ENCODE measurements at regions not wholly inside any gene's neighbourhood (a gene's known extent, or its start where the extent isn't known, plus 50 kb on each side); places are given as distances from the start of the nearest gene placed in this dataset.
"Not testable (repeated sequence)": the region's sequence is repeated elsewhere in the genome, so short reads cannot be mapped to it uniquely, and the experiment has no call there.

- no peaks in the 10 kb centered on the region for H3K4me1 ChIP-seq (ENCODE audit: control insufficient read depth, extremely low read depth, insufficient read depth, low read length)
- H3K36me3 ChIP-seq (ENCODE audit: control insufficient read depth in 2 of 2, extremely low read depth in 1 of 2, insufficient read depth in 2 of 2, low read length in 2 of 2), result no peaks in the 10 kb centered on the region
- H3K27me3 ChIP-seq (ENCODE audit: control insufficient read depth, extremely low read depth, insufficient read depth, low read length), result no peaks in the 10 kb centered on the region
- FAIRE-seq (no peak), DNase-seq (ENCODE audit: low read depth, low spot score) (no peak)
- no peak for TF ChIP-seq EZH2 (IDR thresholded peaks at IDR 0.05; ENCODE audit: low read length)
- no peak for TF ChIP-seq CTCF (optimal IDR thresholded peaks at IDR 0.05 in 1 of 3, IDR thresholded peaks at IDR 0.05 in 1 of 3, conservative IDR thresholded peaks at IDR 0.05 in 1 of 3; ENCODE audit: extremely low read depth in 1 of 3, insufficient read depth in 2 of 3, low read length in 3 of 3)
- H3K79me2 ChIP-seq (ENCODE audit: control insufficient read depth, insufficient read depth, low read length), result no peaks in the 10 kb centered on the region
- no peak overlapping the region for H3K4me2 ChIP-seq (ENCODE audit: control insufficient read depth, extremely low read depth, insufficient read depth, low read depth, low read length)
- H3K27ac ChIP-seq (ENCODE audit: control insufficient read depth, insufficient read depth, low read length), result no peak overlapping the region
- no peaks in the 10 kb centered on the region for H4K20me1 ChIP-seq (ENCODE audit: control insufficient read depth, extremely low read depth, insufficient read depth, low read length)
- dilution Hi-C loops (cut with MboI; ENCODE audit: extremely low pct_ligation_motif_present, low sequenced_read_pairs), result no loop called here
- H3K4me3 ChIP-seq (ENCODE audit: control insufficient read depth in 2 of 3, extremely low read depth in 1 of 3, insufficient read depth in 2 of 3, low read depth in 1 of 3, low read length in 3 of 3), result no peak overlapping the region
- no peak overlapping the region for H3K9ac ChIP-seq (ENCODE audit: control insufficient read depth, extremely low read depth, insufficient read depth, low read length)
- peaks cover 20% of the 10 kb centered on the region for H3K9me3 ChIP-seq (ENCODE audit: control insufficient read depth, low read depth, low read length)
- no peaks in the 10 kb centered on the region for H3K9me1 ChIP-seq (ENCODE audit: control insufficient read depth, extremely low read depth, insufficient read depth, low read length)
- no peak overlapping the region for H2AFZ ChIP-seq (ENCODE audit: control insufficient read depth, low read length)
These were observed 1090.5 kb downstream of the RPIA start for GRCh38 chr2:89781962-89782361.

- H3K27ac ChIP-seq (ENCODE audit: control insufficient read depth, insufficient read depth, low read length), result no peak overlapping the region
- H3K9ac ChIP-seq (ENCODE audit: control insufficient read depth, extremely low read depth, insufficient read depth, low read length), result no peak overlapping the region
- H3K4me2 ChIP-seq (ENCODE audit: control insufficient read depth, extremely low read depth, insufficient read depth, low read depth, low read length), result no peak overlapping the region
- no peaks in the 10 kb centered on the region for H4K20me1 ChIP-seq (ENCODE audit: control insufficient read depth, extremely low read depth, insufficient read depth, low read length)
- H3K4me1 ChIP-seq (ENCODE audit: control insufficient read depth, extremely low read depth, insufficient read depth, low read length), result no peaks in the 10 kb centered on the region
- dilution Hi-C loops (cut with MboI; ENCODE audit: extremely low pct_ligation_motif_present, low sequenced_read_pairs), result no loop called here
- DNase-seq (ENCODE audit: low read depth, low spot score), result no peak
- H3K36me3 ChIP-seq (ENCODE audit: control insufficient read depth in 2 of 2, extremely low read depth in 1 of 2, insufficient read depth in 2 of 2, low read length in 2 of 2), result no peaks in the 10 kb centered on the region
- no peak for FAIRE-seq
- H3K9me3 ChIP-seq (ENCODE audit: control insufficient read depth, low read depth, low read length), result peaks cover 13% of the 10 kb centered on the region
- no peak overlapping the region for H2AFZ ChIP-seq (ENCODE audit: control insufficient read depth, low read length)
- no peaks in the 10 kb centered on the region for H3K27me3 ChIP-seq (ENCODE audit: control insufficient read depth, extremely low read depth, insufficient read depth, low read length)
- no peak for TF ChIP-seq CTCF (optimal IDR thresholded peaks at IDR 0.05 in 1 of 3, IDR thresholded peaks at IDR 0.05 in 1 of 3, conservative IDR thresholded peaks at IDR 0.05 in 1 of 3; ENCODE audit: extremely low read depth in 1 of 3, insufficient read depth in 2 of 3, low read length in 3 of 3)
- TF ChIP-seq EZH2 (IDR thresholded peaks at IDR 0.05; ENCODE audit: low read length), result no peak
- H3K4me3 ChIP-seq (ENCODE audit: control insufficient read depth in 2 of 3, extremely low read depth in 1 of 3, insufficient read depth in 2 of 3, low read depth in 1 of 3, low read length in 3 of 3), result no peak overlapping the region
- H3K9me1 ChIP-seq (ENCODE audit: control insufficient read depth, extremely low read depth, insufficient read depth, low read length), result no peaks in the 10 kb centered on the region
- H3K79me2 ChIP-seq (ENCODE audit: control insufficient read depth, insufficient read depth, low read length), result no peaks in the 10 kb centered on the region
These were observed 1093.5 kb downstream of the RPIA start for GRCh38 chr2:89784960-89785359.

- peaks cover 12% of the 10 kb centered on the region for H3K9me3 ChIP-seq (ENCODE audit: control insufficient read depth, low read depth, low read length)
- FAIRE-seq; H3K9me1 ChIP-seq (ENCODE audit: control insufficient read depth, extremely low read depth, insufficient read depth, low read length): not testable (repeated sequence)
These were observed 1094.1 kb downstream of the RPIA start for GRCh38 chr2:89785528-89785927.

GRCh38 chr2:89786642-89787041 lies 1095.2 kb downstream of the RPIA start:
- H3K4me2 ChIP-seq (ENCODE audit: control insufficient read depth, extremely low read depth, insufficient read depth, low read depth, low read length); H4K20me1 ChIP-seq (ENCODE audit: control insufficient read depth, extremely low read depth, insufficient read depth, low read length); H3K9me1 ChIP-seq (ENCODE audit: control insufficient read depth, extremely low read depth, insufficient read depth, low read length); H3K9me3 ChIP-seq (ENCODE audit: control insufficient read depth, low read depth, low read length); dilution Hi-C loops (cut with MboI; ENCODE audit: extremely low pct_ligation_motif_present, low sequenced_read_pairs); H3K79me2 ChIP-seq (ENCODE audit: control insufficient read depth, insufficient read depth, low read length); H3K4me1 ChIP-seq (ENCODE audit: control insufficient read depth, extremely low read depth, insufficient read depth, low read length); FAIRE-seq; H3K4me3 ChIP-seq (ENCODE audit: control insufficient read depth in 2 of 3, extremely low read depth in 1 of 3, insufficient read depth in 2 of 3, low read depth in 1 of 3, low read length in 3 of 3); H3K27me3 ChIP-seq (ENCODE audit: control insufficient read depth, extremely low read depth, insufficient read depth, low read length); H2AFZ ChIP-seq (ENCODE audit: control insufficient read depth, low read length); H3K9ac ChIP-seq (ENCODE audit: control insufficient read depth, extremely low read depth, insufficient read depth, low read length); H3K27ac ChIP-seq (ENCODE audit: control insufficient read depth, insufficient read depth, low read length); DNase-seq (ENCODE audit: low read depth, low spot score); H3K36me3 ChIP-seq (ENCODE audit: control insufficient read depth in 2 of 2, extremely low read depth in 1 of 2, insufficient read depth in 2 of 2, low read length in 2 of 2): not testable (repeated sequence)

More at GRCh38 chr2:89785528-89785927, 1094.1 kb downstream of the RPIA start:
- H3K79me2 ChIP-seq (ENCODE audit: control insufficient read depth, insufficient read depth, low read length); H3K27ac ChIP-seq (ENCODE audit: control insufficient read depth, insufficient read depth, low read length); DNase-seq (ENCODE audit: low read depth, low spot score); H3K4me3 ChIP-seq (ENCODE audit: control insufficient read depth in 2 of 3, extremely low read depth in 1 of 3, insufficient read depth in 2 of 3, low read depth in 1 of 3, low read length in 3 of 3); H3K9ac ChIP-seq (ENCODE audit: control insufficient read depth, extremely low read depth, insufficient read depth, low read length); H3K4me1 ChIP-seq (ENCODE audit: control insufficient read depth, extremely low read depth, insufficient read depth, low read length); H3K4me2 ChIP-seq (ENCODE audit: control insufficient read depth, extremely low read depth, insufficient read depth, low read depth, low read length); H4K20me1 ChIP-seq (ENCODE audit: control insufficient read depth, extremely low read depth, insufficient read depth, low read length); H3K27me3 ChIP-seq (ENCODE audit: control insufficient read depth, extremely low read depth, insufficient read depth, low read length); H2AFZ ChIP-seq (ENCODE audit: control insufficient read depth, low read length); dilution Hi-C loops (cut with MboI; ENCODE audit: extremely low pct_ligation_motif_present, low sequenced_read_pairs); H3K36me3 ChIP-seq (ENCODE audit: control insufficient read depth in 2 of 2, extremely low read depth in 1 of 2, insufficient read depth in 2 of 2, low read length in 2 of 2): not testable (repeated sequence)

Measured in keratinocyte (primary cell).